ENCODE measurements at regions not wholly inside any gene's neighbourhood (a gene's known extent, or its start where the extent isn't known, plus 50 kb on each side); places are given as distances from the start of the nearest gene placed in this dataset.

- in situ Hi-C loops (cut with MboI; ENCODE audit: low pct_unique_long_range_greater_than_20kb, low sequenced_read_pairs): no loop called here
- DNase-seq: no peak
Measured at GRCh38 chr7:156222151-156222550, 409.9 kb upstream of the SHH start.

GRCh38 chr7:156220701-156221100 lies 408.4 kb upstream of the SHH start:
- no peak for DNase-seq
- in situ Hi-C loops (cut with MboI; ENCODE audit: low pct_unique_long_range_greater_than_20kb, low sequenced_read_pairs): no loop called here

GRCh38 chr7:156220078-156220605 lies 407.9 kb upstream of the SHH start:
- DNase-seq: no peak
- in situ Hi-C loops (cut with MboI; ENCODE audit: low pct_unique_long_range_greater_than_20kb, low sequenced_read_pairs): no loop called here

- in situ Hi-C loops (cut with MboI; ENCODE audit: low pct_unique_long_range_greater_than_20kb, low sequenced_read_pairs): no loop called here
- DNase-seq: no peak
Measured at GRCh38 chr7:156219307-156220077, 407.2 kb upstream of the SHH start.

- no peak for DNase-seq
- in situ Hi-C loops (cut with MboI; ENCODE audit: low pct_unique_long_range_greater_than_20kb, low sequenced_read_pairs): no loop called here
Measured at GRCh38 chr7:156218544-156219306, 406.5 kb upstream of the SHH start.

- in situ Hi-C loops (cut with MboI; ENCODE audit: low pct_unique_long_range_greater_than_20kb, low sequenced_read_pairs): no loop called here
- no peak for DNase-seq
Measured at GRCh38 chr7:156217803-156218202, 405.5 kb upstream of the SHH start.

- in situ Hi-C loops (cut with MboI; ENCODE audit: low pct_unique_long_range_greater_than_20kb, low sequenced_read_pairs): no loop called here
- DNase-seq: no peak
Measured at GRCh38 chr7:156209087-156209486, 396.8 kb upstream of the SHH start.

GRCh38 chr7:156207306-156207705 lies 395.0 kb upstream of the SHH start:
- in situ Hi-C loops (cut with MboI; ENCODE audit: low pct_unique_long_range_greater_than_20kb, low sequenced_read_pairs): no loop called here

GRCh38 chr7:156206174-156206573 lies 393.9 kb upstream of the SHH start:
- in situ Hi-C loops (cut with MboI; ENCODE audit: low pct_unique_long_range_greater_than_20kb, low sequenced_read_pairs): no loop called here

More at GRCh38 chr7:156207306-156207705, 395.0 kb upstream of the SHH start:
- DNase-seq: no peak

GRCh38 chr7:156204820-156205219 lies 392.6 kb upstream of the SHH start:
- in situ Hi-C loops (cut with MboI; ENCODE audit: low pct_unique_long_range_greater_than_20kb, low sequenced_read_pairs): no loop called here
- DNase-seq: no peak

More at GRCh38 chr7:156206174-156206573, 393.9 kb upstream of the SHH start:
- DNase-seq: no peak

GRCh38 chr7:156203923-156204322 lies 391.7 kb upstream of the SHH start:
- in situ Hi-C loops (cut with MboI; ENCODE audit: low pct_unique_long_range_greater_than_20kb, low sequenced_read_pairs): no loop called here
- DNase-seq: no peak

GRCh38 chr7:156198277-156198676 lies 386.0 kb upstream of the SHH start:
- in situ Hi-C loops (cut with MboI; ENCODE audit: low pct_unique_long_range_greater_than_20kb, low sequenced_read_pairs): no loop called here
- DNase-seq: no peak

- DNase-seq: peak; percentile 18
- in situ Hi-C loops (cut with MboI; ENCODE audit: low pct_unique_long_range_greater_than_20kb, low sequenced_read_pairs): no loop called here
Measured at GRCh38 chr7:156196649-156197048, 384.4 kb upstream of the SHH start.

- no peak for DNase-seq
- in situ Hi-C loops (cut with MboI; ENCODE audit: low pct_unique_long_range_greater_than_20kb, low sequenced_read_pairs): no loop called here
Measured at GRCh38 chr7:156195276-156195675, 383.0 kb upstream of the SHH start.

- no peak for DNase-seq
- in situ Hi-C loops (cut with MboI; ENCODE audit: low pct_unique_long_range_greater_than_20kb, low sequenced_read_pairs): no loop called here
Measured at GRCh38 chr7:156194813-156195212, 382.6 kb upstream of the SHH start.

GRCh38 chr7:156192921-156193320 lies 380.7 kb upstream of the SHH start:
- no peak for DNase-seq
- in situ Hi-C loops (cut with MboI; ENCODE audit: low pct_unique_long_range_greater_than_20kb, low sequenced_read_pairs): no loop called here

- in situ Hi-C loops (cut with MboI; ENCODE audit: low pct_unique_long_range_greater_than_20kb, low sequenced_read_pairs): no loop called here
Measured at GRCh38 chr7:156191090-156191489, 378.8 kb upstream of the SHH start.

GRCh38 chr7:156185076-156185475 lies 372.8 kb upstream of the SHH start:
- no peak for DNase-seq
- in situ Hi-C loops (cut with MboI; ENCODE audit: low pct_unique_long_range_greater_than_20kb, low sequenced_read_pairs): no loop called here

More at GRCh38 chr7:156191090-156191489, 378.8 kb upstream of the SHH start:
- DNase-seq: no peak

- in situ Hi-C loops (cut with MboI; ENCODE audit: low pct_unique_long_range_greater_than_20kb, low sequenced_read_pairs): no loop called here
- no peak for DNase-seq
Measured at GRCh38 chr7:156184164-156184563, 371.9 kb upstream of the SHH start.

All from KBM-7 (cell line).